Pancreas (tissue), 10 donors: ENCODE measurements at regions not wholly inside any gene's neighbourhood (a gene's known extent, or its start where the extent isn't known, plus 50 kb on each side); places are given as distances from the start of the nearest gene placed in this dataset.

Experiments used
- ATAC-seq, 4 donors: fragments of 200-7000 bp; cut with Tn5 transposase; one replicate each; pipeline versions ENCODE4 v1.8.0 to v1.9.1; 2020; ENCODE audit warnings: mild to moderate bottlenecking in 4 of 4, moderate library complexity in 4 of 4
- DNase-seq, 6 donors: peaks; one replicate each; pipeline ENCODE4 v3.0.0-alpha.2; 2020
- FAIRE-seq: peaks from 2 replicates; lab custom pipeline; 2012; peaks lifted over from hg19 to GRCh38; lab: Jason Lieb, UNC
- H3K27ac ChIP-seq, 4 donors: fragments of 200-600 bp; sonication (generic); 1 replicate in 3 of 4; 2 replicates in 1 of 4; pipeline versions ENCODE4 v1.5.0 to v1.8.0; 2020
- H3K27me3 ChIP-seq, 4 donors: fragments of 200-600 bp; one replicate each; pipeline ENCODE4 v1.8.0; 2021
- H3K36me3 ChIP-seq, 3 donors: fragments of 200-600 bp; sonication (generic) in 1 of 3; one replicate each; pipeline versions ENCODE4 v1.5.0 to v1.8.0; 2020 to 2021
- H3K4me1 ChIP-seq, 3 donors: fragments of 200-600 bp; one replicate each; pipeline ENCODE4 v1.8.0; 2021
- H3K4me3 ChIP-seq, 4 donors: fragments of 200-600 bp; sonication (generic) in 2 of 4; one replicate each; pipeline versions ENCODE4 v1.5.0 to v1.8.0; 2020 to 2021
- H3K9me3 ChIP-seq, 4 donors: fragments of 200-600 bp; one replicate each; pipeline ENCODE4 v1.8.0; 2021
- WGBS, 2 donors: extraction: QIAGEN DNeasy Blood & Tissue Kit; methylation state at CpG; one replicate each; pipeline ENCODE4 v1.1.7; 2013; 5-methylcytosine and 5-hydroxymethylcytosine counted together
- intact Hi-C, 3 donors: fragments of 100-400 bp; cut with DNase I; formaldehyde crosslinking; loops; one replicate each; pipeline versions ENCODE4 v1.11.1 to v1.14.2; 2022
- TF ChIP-seq, protein P1 (sequence below), 4 donors: fragments of 200-600 bp; sonication (generic) in 3 of 4; IDR thresholded peaks; one replicate each; pipeline versions ENCODE4 v1.5.0 to v1.8.0; 2021; ENCODE audit warnings: antibody characterized with exemption in 4 of 4
- donor health status: healthy with polysubstance abuse.
- donor health status: DM: no; HTN: no; CAD: no; lungs with moderate emphysema.
- donor health status: DM: no; HTN: no; CAD: no.
- donor health status: control.
- donor health status: control.
- donor health status: Bipolar disorder and iron deficiency.
- donor health status: DM: yes; HTN: yes; CAD: no.
- donor health status: DM: no; HTN: no; CAD: no.
- donor health status: DM: no; HTN: no; CAD: no.
- donor health status: DM: yes; HTN: yes; CAD: no.

DNA sequence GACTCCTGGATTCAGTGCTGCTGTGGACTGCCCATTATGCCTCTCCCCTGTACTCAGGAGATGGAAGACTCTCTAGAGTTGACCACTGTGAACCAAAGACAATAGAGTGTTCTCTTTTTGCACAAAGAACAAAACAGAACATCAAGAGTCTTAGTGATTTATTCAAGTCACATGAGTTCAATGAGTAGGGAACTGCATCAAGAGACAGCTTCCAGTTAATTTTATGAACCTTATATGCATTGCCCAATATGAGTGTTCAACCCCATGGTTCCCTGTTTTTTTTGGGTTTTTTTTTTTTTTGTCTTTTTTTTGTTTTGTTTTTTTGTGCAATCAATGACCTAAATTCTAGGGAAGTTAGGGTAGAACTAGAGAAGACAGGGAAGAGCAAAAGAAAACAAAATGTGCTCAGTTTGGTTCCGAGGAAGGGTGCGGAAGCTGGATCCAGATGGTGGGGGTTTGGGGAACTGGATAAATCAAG, 224.3 kb downstream of the MAFB start:
- Histone ChIP-seq H3K27me3 (no peaks in the 10 kb centered on the region), H3K4me3 (no peak overlapping the region), H3K36me3 (no peaks in the 10 kb centered on the region), H3K27ac (peak overlapping the region in 1 of 4 donors; percentile 20), H3K4me1 (no peaks in the 10 kb centered on the region), H3K9me3 (no peaks in the 10 kb centered on the region)
- TF ChIP-seq, protein P1, sequence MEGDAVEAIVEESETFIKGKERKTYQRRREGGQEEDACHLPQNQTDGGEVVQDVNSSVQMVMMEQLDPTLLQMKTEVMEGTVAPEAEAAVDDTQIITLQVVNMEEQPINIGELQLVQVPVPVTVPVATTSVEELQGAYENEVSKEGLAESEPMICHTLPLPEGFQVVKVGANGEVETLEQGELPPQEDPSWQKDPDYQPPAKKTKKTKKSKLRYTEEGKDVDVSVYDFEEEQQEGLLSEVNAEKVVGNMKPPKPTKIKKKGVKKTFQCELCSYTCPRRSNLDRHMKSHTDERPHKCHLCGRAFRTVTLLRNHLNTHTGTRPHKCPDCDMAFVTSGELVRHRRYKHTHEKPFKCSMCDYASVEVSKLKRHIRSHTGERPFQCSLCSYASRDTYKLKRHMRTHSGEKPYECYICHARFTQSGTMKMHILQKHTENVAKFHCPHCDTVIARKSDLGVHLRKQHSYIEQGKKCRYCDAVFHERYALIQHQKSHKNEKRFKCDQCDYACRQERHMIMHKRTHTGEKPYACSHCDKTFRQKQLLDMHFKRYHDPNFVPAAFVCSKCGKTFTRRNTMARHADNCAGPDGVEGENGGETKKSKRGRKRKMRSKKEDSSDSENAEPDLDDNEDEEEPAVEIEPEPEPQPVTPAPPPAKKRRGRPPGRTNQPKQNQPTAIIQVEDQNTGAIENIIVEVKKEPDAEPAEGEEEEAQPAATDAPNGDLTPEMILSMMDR (IDR thresholded peaks at IDR 0.05): no peak
- DNase-seq (no peak), ATAC-seq (peak in 2 of 4 donors; percentile 65 to 68), FAIRE-seq (no peak)
- 92 to 96% methylated on average over 2 of the region's 2 CpGs for WGBS, 2 donors
- intact Hi-C loops: no loop called here

DNA sequence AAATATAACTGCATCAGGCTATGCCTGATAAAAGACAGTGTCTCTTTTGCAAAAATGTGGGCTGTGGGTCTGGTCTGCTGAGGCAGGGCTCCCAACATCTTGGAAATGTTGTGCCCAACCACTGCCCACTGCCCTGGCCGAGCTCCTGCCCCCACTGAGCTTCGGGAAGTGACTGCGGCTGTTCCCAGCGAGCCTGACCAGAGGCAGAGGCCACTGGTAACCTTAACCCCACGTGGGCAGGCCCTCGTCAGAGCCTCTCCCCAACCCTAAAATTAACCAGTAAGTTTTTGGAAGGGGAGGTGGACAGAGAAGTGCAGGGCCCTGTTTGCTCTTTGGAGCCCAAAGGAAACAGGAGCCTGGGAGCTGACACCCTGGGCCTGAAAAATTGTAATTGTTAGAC, 225.9 kb downstream of the MAFB start:
- Histone ChIP-seq H3K27me3 (no peaks in the 10 kb centered on the region), H3K4me1 (no peaks in the 10 kb centered on the region), H3K9me3 (no peaks in the 10 kb centered on the region), H3K36me3 (no peaks in the 10 kb centered on the region), H3K4me3 (no peak overlapping the region), H3K27ac (no peak overlapping the region)
- peak in 2 of 4 donors; percentile 65 for ATAC-seq
- WGBS, 2 donors: 71 to 80% methylated on average over 6 of the region's 6 CpGs
- FAIRE-seq: no peak
- intact Hi-C loops: no loop called here
- DNase-seq: peak in 1 of 6 donors; percentile 22
- TF ChIP-seq, protein P1 (IDR thresholded peaks at IDR 0.05): no peak

DNA sequence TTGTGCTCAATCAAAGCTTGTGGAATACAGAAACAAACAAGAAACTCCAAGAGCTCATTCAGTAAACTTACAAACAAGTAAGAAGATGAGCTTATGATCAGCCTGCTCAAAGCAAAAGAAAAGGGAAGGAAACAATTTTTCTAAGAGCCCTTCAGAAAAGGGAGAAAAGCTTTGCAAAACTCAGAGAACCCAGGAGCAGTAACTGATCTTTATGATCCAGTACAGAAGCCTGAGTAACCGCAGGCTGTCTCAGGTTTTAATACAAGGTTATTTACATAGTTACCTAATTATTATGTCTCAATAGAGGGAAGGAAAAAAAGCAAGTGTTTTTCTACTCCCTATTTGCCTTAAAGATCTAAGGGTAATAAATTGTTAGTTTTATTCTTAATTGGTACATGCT, 226.5 kb downstream of the MAFB start:
- DNase-seq (no peak), ATAC-seq (peak in 1 of 4 donors; percentile 20), FAIRE-seq (no peak)
- no peak overlapping the region for H3K27ac ChIP-seq
- no peaks in the 10 kb centered on the region for H3K36me3 ChIP-seq
- H3K4me3 ChIP-seq: no peak overlapping the region
- intact Hi-C loops: no loop called here
- H3K4me1 ChIP-seq: no peaks in the 10 kb centered on the region
- 68 to 69% methylated on average over 1 of the region's 1 CpG for WGBS, 2 donors
- no peaks in the 10 kb centered on the region for H3K27me3 ChIP-seq
- TF ChIP-seq, protein P1 (IDR thresholded peaks at IDR 0.05): no peak
- H3K9me3 ChIP-seq: no peaks in the 10 kb centered on the region

DNA sequence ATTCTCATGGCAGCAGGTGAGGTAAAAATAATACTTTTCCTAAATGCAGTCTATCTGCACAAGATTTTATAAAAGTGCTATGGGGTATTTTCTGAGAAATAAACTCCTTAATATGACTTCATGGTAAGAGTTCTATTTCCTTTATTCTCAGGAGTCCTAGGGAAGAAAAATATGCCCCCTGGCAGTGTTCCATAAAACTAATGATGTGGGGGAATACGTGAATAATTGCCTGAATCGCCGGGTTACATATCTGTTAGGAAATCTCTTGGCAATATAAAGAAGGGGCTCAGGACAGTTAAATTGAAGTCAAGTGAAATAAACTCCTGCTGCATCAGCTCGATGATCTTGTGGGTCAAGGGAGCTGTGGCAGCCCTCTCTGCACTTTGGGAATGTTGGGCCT, 229.7 kb downstream of the MAFB start:
- ATAC-seq: no peak
- DNase-seq: no peak
- intact Hi-C loops: no loop called here
- H3K27ac ChIP-seq: no peak overlapping the region
- H3K4me1 ChIP-seq: no peaks in the 10 kb centered on the region
- FAIRE-seq: no peak
- 59% methylated on average over 4 of the region's 4 CpGs for WGBS, 2 donors
- H3K9me3 ChIP-seq: no peaks in the 10 kb centered on the region
- H3K4me3 ChIP-seq: no peak overlapping the region
- TF ChIP-seq, protein P1 (IDR thresholded peaks at IDR 0.05): no peak
- H3K27me3 ChIP-seq: no peaks in the 10 kb centered on the region
- H3K36me3 ChIP-seq: no peaks in the 10 kb centered on the region

DNA sequence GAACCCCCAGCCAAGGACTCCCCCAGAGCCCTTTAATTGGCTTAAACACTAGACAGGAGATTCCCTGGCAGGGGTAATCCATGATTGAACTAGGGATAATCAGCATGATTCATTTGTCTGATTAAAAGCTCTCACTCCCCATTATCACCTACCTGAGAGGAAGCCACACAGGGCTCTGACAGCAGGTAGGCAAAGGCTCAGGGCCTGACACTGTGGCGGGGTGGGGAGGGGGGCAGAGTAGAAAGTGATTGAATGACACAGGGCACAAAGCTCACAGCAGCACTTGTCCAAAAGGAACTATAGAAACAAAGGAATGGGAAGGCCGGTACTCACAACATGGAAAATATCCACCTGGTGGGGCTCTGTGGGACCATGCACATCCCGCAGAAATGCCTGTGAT, 231.6 kb downstream of the MAFB start:
- intact Hi-C loops: no loop called here
- DNase-seq (no peak), ATAC-seq (no peak), FAIRE-seq (no peak)
- TF ChIP-seq, protein P1 (IDR thresholded peaks at IDR 0.05): no peak
- H3K9me3 ChIP-seq: no peaks in the 10 kb centered on the region
- no peak overlapping the region for H3K4me3 ChIP-seq
- H3K27ac ChIP-seq: no peak overlapping the region
- H3K27me3 ChIP-seq: no peaks in the 10 kb centered on the region
- WGBS, 2 donors: 73 to 86% methylated on average over 3 of the region's 3 CpGs
- no peaks in the 10 kb centered on the region for H3K36me3 ChIP-seq
- H3K4me1 ChIP-seq: no peaks in the 10 kb centered on the region
